H9 (cell line): ENCODE measurements at regions not wholly inside any gene's neighbourhood (a gene's known extent, or its start where the extent isn't known, plus 50 kb on each side); places are given as distances from the start of the nearest gene placed in this dataset.

Source experiments
- DNase-seq: peaks from one replicate; pipeline ENCODE4 v3.0.0-alpha.2; 2017
- H2AFZ ChIP-seq: one replicate; pipeline ENCODE4 v1.6.1; 2013; ENCODE audit warnings: mild to moderate bottlenecking, low read length, control low read depth, moderate library complexity
- H2AK5ac ChIP-seq: 2 replicates; pipeline ENCODE4 v1.6.1; 2013; ENCODE audit warnings: low read length, control low read depth, mixed read lengths; ENCODE audit not compliant: insufficient read length
- H2BK120ac ChIP-seq: one replicate; pipeline ENCODE4 v1.6.1; 2013; ENCODE audit warnings: low read depth, mild to moderate bottlenecking, low read length, control low read depth, inconsistent platforms; ENCODE audit not compliant: poor library complexity, severe bottlenecking
- H2BK12ac ChIP-seq: 2 replicates; pipeline ENCODE4 v1.6.1; 2013; ENCODE audit warnings: low read length, control low read depth, mixed read lengths, low read depth; ENCODE audit not compliant: insufficient read length
- H2BK15ac ChIP-seq: 2 replicates; pipeline ENCODE4 v1.6.1; 2013; ENCODE audit warnings: low read depth, low read length, control low read depth
- H2BK20ac ChIP-seq: one replicate; pipeline ENCODE4 v1.6.1; 2013; ENCODE audit warnings: low read depth, mild to moderate bottlenecking, low read length, control low read depth, inconsistent platforms; ENCODE audit not compliant: poor library complexity, severe bottlenecking
- H2BK5ac ChIP-seq: 2 replicates; pipeline ENCODE4 v1.6.1; 2013; ENCODE audit warnings: low read length, control low read depth, mixed read lengths; ENCODE audit not compliant: insufficient read length
- H3K14ac ChIP-seq: 2 replicates; pipeline ENCODE4 v1.6.1; 2013; ENCODE audit warnings: low read length, control low read depth; ENCODE audit not compliant: insufficient read depth
- H3K18ac ChIP-seq: 2 replicates; pipeline ENCODE4 v1.6.1; 2013; ENCODE audit warnings: low read depth, mild to moderate bottlenecking, mixed read lengths, low read length, control low read depth; ENCODE audit not compliant: insufficient read length
- H3K23ac ChIP-seq: 2 replicates; pipeline ENCODE4 v1.6.1; 2013; ENCODE audit warnings: low read length, control low read depth, mixed read lengths, low read depth; ENCODE audit not compliant: insufficient read length
- H3K23me2 ChIP-seq: 2 replicates; pipeline ENCODE4 v1.6.1; 2013; ENCODE audit warnings: low read depth, mild to moderate bottlenecking, mixed read lengths, low read length, control low read depth; ENCODE audit not compliant: insufficient read length, poor library complexity, severe bottlenecking
- H3K27ac ChIP-seq: 2 replicates; pipeline ENCODE4 v1.5.1; 2013; ENCODE audit warnings: low read length, control low read depth, mixed read lengths, low read depth; ENCODE audit not compliant: insufficient read length
- H3K27me3 ChIP-seq: 2 replicates; pipeline ENCODE4 v1.6.1; 2013; ENCODE audit warnings: low read length, control low read depth, inconsistent platforms; ENCODE audit not compliant: insufficient read depth
- H3K4ac ChIP-seq: 2 replicates; pipeline ENCODE4 v1.6.1; 2013; ENCODE audit warnings: low read depth, mild to moderate bottlenecking, control low read depth, inconsistent platforms, low read length, moderate library complexity
- H3K4me1 ChIP-seq: 2 replicates; pipeline ENCODE4 v1.6.1; 2013; ENCODE audit warnings: low read length, control low read depth, inconsistent platforms; ENCODE audit not compliant: insufficient read depth
- H3K4me2 ChIP-seq: 2 replicates; pipeline ENCODE4 v1.6.1; 2013; ENCODE audit warnings: low read length, control low read depth, mixed read lengths; ENCODE audit not compliant: insufficient read length, insufficient read depth
- H3K56ac ChIP-seq: 2 replicates; pipeline ENCODE4 v1.6.1; 2013; ENCODE audit warnings: low read depth, mild to moderate bottlenecking, mixed read lengths, low read length, control low read depth; ENCODE audit not compliant: insufficient read length
- H3K79me1 ChIP-seq: 2 replicates; pipeline ENCODE4 v1.6.1; 2013; ENCODE audit warnings: low read depth, mild to moderate bottlenecking, moderate library complexity, low read length, control low read depth, inconsistent platforms; ENCODE audit not compliant: insufficient read depth, poor library complexity, severe bottlenecking
- H3K79me2 ChIP-seq: 2 replicates; pipeline ENCODE4 v1.6.1; 2013; ENCODE audit warnings: low read length, control low read depth, inconsistent platforms; ENCODE audit not compliant: insufficient read depth
- H3K9ac ChIP-seq: 2 replicates; pipeline ENCODE4 v1.6.1; 2013; ENCODE audit warnings: low read length, control low read depth, mixed read lengths; ENCODE audit not compliant: insufficient read length; ENCODE audit errors: extremely low read depth
- H3K9me3 ChIP-seq: one replicate; pipeline ENCODE4 v1.6.1; 2013; ENCODE audit warnings: low read depth, low read length, inconsistent platforms; ENCODE audit not compliant: control insufficient read depth
- H3T11ph ChIP-seq: one replicate; pipeline ENCODE4 v1.6.1; 2013; ENCODE audit warnings: mild to moderate bottlenecking, low read length, control low read depth, inconsistent platforms
- H4K20me1 ChIP-seq: one replicate; pipeline ENCODE4 v1.6.1; 2013; ENCODE audit not compliant: control insufficient read depth, insufficient read length, insufficient read depth
- H4K5ac ChIP-seq: 2 replicates; pipeline ENCODE4 v1.6.1; 2013; ENCODE audit warnings: low read depth, mild to moderate bottlenecking, mixed read lengths, low read length, control low read depth; ENCODE audit not compliant: insufficient read length
- H4K8ac ChIP-seq: replicated peaks from 2 replicates; pipeline ENCODE4 v1.6.1; 2013; ENCODE audit warnings: low read length, control low read depth, mixed read lengths, low read depth; ENCODE audit not compliant: insufficient read length
- H4K91ac ChIP-seq: 2 replicates; pipeline ENCODE4 v1.6.1; 2013; ENCODE audit warnings: low read depth, mild to moderate bottlenecking, moderate library complexity, mixed read lengths, low read length, control low read depth; ENCODE audit not compliant: insufficient read length
- H3K27ac Mint-ChIP-seq, 3 experiments: 2 replicates in 2 of 3; 3 replicates in 1 of 3; pipeline ENCODE4 v1.8.0; 2020 to 2021; ENCODE audit warnings: mixed read lengths in 3 of 3, mild to moderate bottlenecking in 1 of 3, moderate library complexity in 1 of 3
- H3K27me3 Mint-ChIP-seq: 2 replicates; pipeline ENCODE4 v1.8.0; 2021; ENCODE audit warnings: low read depth, mild to moderate bottlenecking, moderate library complexity, mixed read lengths
- H3K36me3 Mint-ChIP-seq, 3 experiments: 2 replicates in 2 of 3; 3 replicates in 1 of 3; pipeline ENCODE4 v1.8.0; 2020 to 2021; ENCODE audit warnings: low read depth in 3 of 3, mixed read lengths in 3 of 3; ENCODE audit not compliant: insufficient read depth in 1 of 3
- H3K4me1 Mint-ChIP-seq, 2 experiments: 2 replicates each; pipeline ENCODE4 v1.8.0; 2020; ENCODE audit warnings: mixed read lengths in 2 of 2
- H3K4me3 Mint-ChIP-seq, 2 experiments: 2 replicates in 1 of 2; 3 replicates in 1 of 2; pipeline ENCODE4 v1.8.0; 2020 to 2021; ENCODE audit warnings: mild to moderate bottlenecking in 2 of 2, mixed read lengths in 2 of 2, moderate library complexity in 1 of 2
- H3K9me3 Mint-ChIP-seq, 2 experiments: 2 replicates in 1 of 2; 3 replicates in 1 of 2; pipeline ENCODE4 v1.8.0; 2020; ENCODE audit warnings: mild to moderate bottlenecking in 2 of 2, mixed read lengths in 2 of 2, moderate library complexity in 1 of 2
- CTCF ChIP-seq: fragments of 200-600 bp; sonication (generic); conservative IDR thresholded peaks from 3 replicates; pipeline ENCODE4 v1.8.0; 2021; ENCODE audit warnings: antibody characterized with exemption, mild to moderate bottlenecking
- WGBS: extraction: QIAGEN DNeasy Blood & Tissue Kit; methylation state at CpG from one replicate; pipeline ENCODE4 v1.1.7; 2013; ENCODE audit warnings: missing lambda C conversion rate, low lambda C conversion rate, mixed read lengths; ENCODE audit not compliant: insufficient read length; ENCODE audit errors: extremely low coverage; 5-methylcytosine and 5-hydroxymethylcytosine counted together

GRCh38 chr10:106506526-106507283, 657.8 kb downstream of the SORCS1 start:
- no peak overlapping the region for H3K27ac Mint-ChIP-seq
- WGBS = no CpG with 5 or more reads among the region's 6 CpGs
- no peak overlapping the region for H4K91ac ChIP-seq
- H3K4me1 Mint-ChIP-seq = no peaks in the 10 kb centered on the region; a peak in 1 of 4 replicates
- H3K27me3 Mint-ChIP-seq = no peaks in the 10 kb centered on the region
- H3K9ac ChIP-seq = no peak overlapping the region
- no peaks in the 10 kb centered on the region for H3K9me3 ChIP-seq
- H2AFZ ChIP-seq = no peak overlapping the region
- no peak overlapping the region for H2BK12ac ChIP-seq
- H3K79me2 ChIP-seq = no peaks in the 10 kb centered on the region
- no peak overlapping the region for H3K56ac ChIP-seq
- peaks cover 2% of the 10 kb centered on the region; the same call in 1 of the 2 replicates for H3K4me1 ChIP-seq
- H4K20me1 ChIP-seq = no peaks in the 10 kb centered on the region
- H2BK120ac ChIP-seq = no peak overlapping the region
- no peak overlapping the region for H3T11ph ChIP-seq
- no peaks in the 10 kb centered on the region for H3K79me1 ChIP-seq
- no peaks in the 10 kb centered on the region for H3K36me3 Mint-ChIP-seq
- H2BK20ac ChIP-seq = no peak overlapping the region
- no peak overlapping the region for H3K27ac ChIP-seq
- H3K14ac ChIP-seq = no peak overlapping the region
- no peak overlapping the region for H3K4ac ChIP-seq
- H3K9me3 Mint-ChIP-seq = no peaks in the 10 kb centered on the region
- no peak for DNase-seq
- H2BK15ac ChIP-seq = no peak overlapping the region
- TF ChIP-seq CTCF = no peak
- H3K4me2 ChIP-seq = no peak overlapping the region
- no peak overlapping the region for H4K5ac ChIP-seq
- no peaks in the 10 kb centered on the region for H3K23me2 ChIP-seq
- no peaks in the 10 kb centered on the region for H3K27me3 ChIP-seq
- H2BK5ac ChIP-seq = no peak overlapping the region
- no peak overlapping the region for H3K23ac ChIP-seq
- H4K8ac ChIP-seq = no peak overlapping the region
- no peak overlapping the region for H2AK5ac ChIP-seq
- no peak overlapping the region for H3K18ac ChIP-seq
- H3K4me3 Mint-ChIP-seq = no peak overlapping the region
